ENCODE measurements at regions not wholly inside any gene's neighbourhood (a gene's known extent, or its start where the extent isn't known, plus 50 kb on each side); places are given as distances from the start of the nearest gene placed in this dataset.

- Histone ChIP-seq H3K9ac (ENCODE audit: low read depth in 1 of 2, low read length in 2 of 2) (no peak overlapping the region), H3K9me3 (ENCODE audit: control insufficient read depth in 4 of 4, low read length in 3 of 4) (peaks cover 0 to 4% (median 4%) of the 10 kb centered on the region in 4 donors), H3K27ac (ENCODE audit: low read depth in 1 of 2, low read length in 2 of 2) (no peak overlapping the region), H3K4me1 (ENCODE audit: control insufficient read depth in 4 of 4, insufficient read depth in 4 of 4, low read length in 3 of 4) (no peaks in the 10 kb centered on the region), H3K4me3 (ENCODE audit: low read depth in 1 of 3, low read length in 3 of 3) (no peak overlapping the region), H3K27me3 (ENCODE audit: control insufficient read depth in 4 of 4, insufficient read depth in 4 of 4, low read length in 3 of 4) (no peaks in the 10 kb centered on the region), H3K36me3 (ENCODE audit: control insufficient read depth in 4 of 4, insufficient read depth in 3 of 4, low read depth in 1 of 4, low read length in 3 of 4) (no peaks in the 10 kb centered on the region)
- TF ChIP-seq NR2F2 (IDR thresholded peaks at IDR 0.05): no peak
- no peak for TF ChIP-seq FOXA1 (IDR thresholded peaks at IDR 0.05)
- TF ChIP-seq REST (IDR thresholded peaks at IDR 0.05): no peak
- no peak for TF ChIP-seq MAX (IDR thresholded peaks at IDR 0.05)
- no peak for TF ChIP-seq JUND (IDR thresholded peaks at IDR 0.05)
- no peak for TF ChIP-seq HNF4G (IDR thresholded peaks at IDR 0.05)
- no peak for TF ChIP-seq RAD21 (IDR thresholded peaks at IDR 0.05)
- TF ChIP-seq RXRA (IDR thresholded peaks at IDR 0.05): no peak
- TF ChIP-seq SP1 (IDR thresholded peaks at IDR 0.05): no peak
- no peak for TF ChIP-seq TAF1 (conservative IDR thresholded peaks at IDR 0.05)
- TF ChIP-seq ATF3 (IDR thresholded peaks at IDR 0.05): no peak
- TF ChIP-seq ZBTB33 (IDR thresholded peaks at IDR 0.05): no peak
- TF ChIP-seq CTCF (IDR thresholded peaks at IDR 0.05; ENCODE audit: low read depth, low read length, missing input control): no peak
- no peak for TF ChIP-seq GABPA (IDR thresholded peaks at IDR 0.05 in 1 of 2, conservative IDR thresholded peaks at IDR 0.05 in 1 of 2)
- no peak for TF ChIP-seq YY1 (IDR thresholded peaks at IDR 0.05)
- no peak for TF ChIP-seq FOXA2 (IDR thresholded peaks at IDR 0.05)
- no peak for DNase-seq (ENCODE audit: low spot score)
- WGBS: 75% methylated on average over 5 of the region's 5 CpGs
Observed at GRCh38 chr14:104328607-104329006, 190.2 kb downstream of the KIF26A start.

- Histone ChIP-seq H3K27ac (ENCODE audit: low read depth in 1 of 2, low read length in 2 of 2) (no peak overlapping the region), H3K36me3 (ENCODE audit: control insufficient read depth in 4 of 4, insufficient read depth in 3 of 4, low read depth in 1 of 4, low read length in 3 of 4) (no peaks in the 10 kb centered on the region), H3K27me3 (ENCODE audit: control insufficient read depth in 4 of 4, insufficient read depth in 4 of 4, low read length in 3 of 4) (no peaks in the 10 kb centered on the region), H3K4me3 (ENCODE audit: low read depth in 1 of 3, low read length in 3 of 3) (no peak overlapping the region), H3K9me3 (ENCODE audit: control insufficient read depth in 4 of 4, low read length in 3 of 4) (peaks cover 0 to 4% (median 4%) of the 10 kb centered on the region in 4 donors), H3K9ac (ENCODE audit: low read depth in 1 of 2, low read length in 2 of 2) (no peak overlapping the region), H3K4me1 (ENCODE audit: control insufficient read depth in 4 of 4, insufficient read depth in 4 of 4, low read length in 3 of 4) (no peaks in the 10 kb centered on the region)
- TF ChIP-seq REST (IDR thresholded peaks at IDR 0.05) (no peak), FOXA2 (IDR thresholded peaks at IDR 0.05) (no peak), YY1 (IDR thresholded peaks at IDR 0.05) (no peak), FOXA1 (IDR thresholded peaks at IDR 0.05) (no peak), ATF3 (IDR thresholded peaks at IDR 0.05) (no peak), GABPA (IDR thresholded peaks at IDR 0.05 in 1 of 2, conservative IDR thresholded peaks at IDR 0.05 in 1 of 2) (no peak)
- DNase-seq (ENCODE audit: low spot score): no peak
- WGBS: 90% methylated on average over 1 of the region's 1 CpG
Observed at GRCh38 chr14:104329793-104330192, 191.4 kb downstream of the KIF26A start.
